Chondrocyte (in vitro differentiated cells): ENCODE measurements at regions not wholly inside any gene's neighbourhood (a gene's known extent, or its start where the extent isn't known, plus 50 kb on each side); places are given as distances from the start of the nearest gene placed in this dataset.

ENCODE experiments used
- DNase-seq: peaks from one replicate; pipeline ENCODE4 v3.0.0; 2021; ENCODE audit warnings: mixed read lengths, low spot score
- H3K27ac Mint-ChIP-seq: one replicate; pipeline ENCODE4 v1.8.0; 2021; ENCODE audit warnings: mild to moderate bottlenecking, moderate library complexity, mixed read lengths; ENCODE audit not compliant: unreplicated experiment
- H3K27me3 Mint-ChIP-seq: 2 replicates; pipeline ENCODE4 v1.8.0; 2021; ENCODE audit warnings: low read depth, mixed read lengths
- H3K36me3 Mint-ChIP-seq: 2 replicates; pipeline ENCODE4 v1.8.0; 2021; ENCODE audit warnings: low read depth, mixed read lengths
- H3K4me1 Mint-ChIP-seq: 2 replicates; pipeline ENCODE4 v1.8.0; 2021; ENCODE audit warnings: low read depth, mild to moderate bottlenecking, mixed read lengths
- H3K4me3 Mint-ChIP-seq: one replicate; pipeline ENCODE4 v1.8.0; 2021; ENCODE audit warnings: mild to moderate bottlenecking, moderate library complexity, mixed read lengths; ENCODE audit not compliant: unreplicated experiment
- H3K9me3 Mint-ChIP-seq: 2 replicates; pipeline ENCODE4 v1.8.0; 2021; ENCODE audit warnings: low read depth, mixed read lengths
- TF ChIP-seq, protein P1 (sequence below): fragments of 200-600 bp; sonication (generic); IDR thresholded peaks from 2 replicates; pipeline ENCODE4 v1.5.0; 2021; ENCODE audit warnings: antibody characterized with exemption, mild to moderate bottlenecking, moderate library complexity

GRCh38 chr10:128969551-128969950, 497.5 kb upstream of the MGMT start:
- Mint-ChIP-seq H3K4me3 (no peak overlapping the region), H3K9me3 (peaks cover 8% of the 10 kb centered on the region), H3K4me1 (no peaks in the 10 kb centered on the region), H3K27ac (no peak overlapping the region), H3K27me3 (peaks cover 3% of the 10 kb centered on the region), H3K36me3 (no peaks in the 10 kb centered on the region)
- TF ChIP-seq, protein P1, sequence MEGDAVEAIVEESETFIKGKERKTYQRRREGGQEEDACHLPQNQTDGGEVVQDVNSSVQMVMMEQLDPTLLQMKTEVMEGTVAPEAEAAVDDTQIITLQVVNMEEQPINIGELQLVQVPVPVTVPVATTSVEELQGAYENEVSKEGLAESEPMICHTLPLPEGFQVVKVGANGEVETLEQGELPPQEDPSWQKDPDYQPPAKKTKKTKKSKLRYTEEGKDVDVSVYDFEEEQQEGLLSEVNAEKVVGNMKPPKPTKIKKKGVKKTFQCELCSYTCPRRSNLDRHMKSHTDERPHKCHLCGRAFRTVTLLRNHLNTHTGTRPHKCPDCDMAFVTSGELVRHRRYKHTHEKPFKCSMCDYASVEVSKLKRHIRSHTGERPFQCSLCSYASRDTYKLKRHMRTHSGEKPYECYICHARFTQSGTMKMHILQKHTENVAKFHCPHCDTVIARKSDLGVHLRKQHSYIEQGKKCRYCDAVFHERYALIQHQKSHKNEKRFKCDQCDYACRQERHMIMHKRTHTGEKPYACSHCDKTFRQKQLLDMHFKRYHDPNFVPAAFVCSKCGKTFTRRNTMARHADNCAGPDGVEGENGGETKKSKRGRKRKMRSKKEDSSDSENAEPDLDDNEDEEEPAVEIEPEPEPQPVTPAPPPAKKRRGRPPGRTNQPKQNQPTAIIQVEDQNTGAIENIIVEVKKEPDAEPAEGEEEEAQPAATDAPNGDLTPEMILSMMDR, result no peak
- no peak for DNase-seq

GRCh38 chr10:128971374-128972035, 495.5 kb upstream of the MGMT start:
- no peaks in the 10 kb centered on the region for H3K4me1 Mint-ChIP-seq
- H3K27me3 Mint-ChIP-seq, result peaks cover 4% of the 10 kb centered on the region
- TF ChIP-seq, protein P1, result no peak
- no peak overlapping the region for H3K4me3 Mint-ChIP-seq
- H3K9me3 Mint-ChIP-seq, result peaks cover 10% of the 10 kb centered on the region
- H3K36me3 Mint-ChIP-seq, result no peaks in the 10 kb centered on the region
- no peak for DNase-seq
- H3K27ac Mint-ChIP-seq, result no peak overlapping the region

DNA sequence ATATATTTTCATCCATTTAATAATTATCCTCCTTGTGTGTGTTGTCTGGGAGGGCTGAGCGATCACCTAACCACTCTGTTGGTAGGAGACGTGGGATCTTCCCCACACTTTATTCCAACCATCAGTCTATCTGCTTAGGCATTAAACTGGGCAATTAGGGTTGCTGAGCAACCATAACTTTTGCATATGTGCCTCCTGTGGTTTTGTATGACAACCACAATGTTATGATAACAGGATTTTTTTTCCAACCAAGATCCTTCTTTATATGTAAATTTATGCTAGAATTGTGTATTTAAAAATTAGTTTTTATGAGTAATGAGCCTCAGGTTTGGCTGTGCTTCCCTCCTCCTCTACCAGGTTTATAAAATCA, 495.0 kb upstream of the MGMT start:
- Mint-ChIP-seq H3K27ac (no peak overlapping the region), H3K4me3 (no peak overlapping the region), H3K9me3 (peaks cover 10% of the 10 kb centered on the region), H3K4me1 (no peaks in the 10 kb centered on the region), H3K36me3 (no peaks in the 10 kb centered on the region), H3K27me3 (peaks cover 4% of the 10 kb centered on the region)
- TF ChIP-seq, protein P1, result no peak
- DNase-seq, result no peak

DNA sequence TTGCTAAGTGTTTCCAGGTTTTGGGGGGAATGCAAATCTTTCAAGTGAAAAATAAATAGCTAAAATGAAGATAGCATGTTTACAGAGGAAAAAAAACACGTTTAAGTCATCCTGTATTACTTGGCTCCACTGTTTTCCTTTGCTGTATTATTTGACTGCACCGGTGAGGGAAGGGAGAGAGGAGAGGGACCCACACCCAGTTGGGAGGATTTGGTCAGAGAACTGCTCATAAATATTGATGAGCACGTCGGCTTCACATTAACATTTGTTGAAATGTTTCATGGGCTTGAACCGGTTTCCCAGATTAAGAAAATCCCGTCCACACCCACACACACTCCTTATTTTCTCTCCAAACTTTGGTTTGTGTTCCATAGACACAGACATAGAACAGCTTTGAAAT, 493.8 kb upstream of the MGMT start:
- Mint-ChIP-seq H3K27ac (no peak overlapping the region), H3K4me3 (no peak overlapping the region), H3K9me3 (peaks cover 10% of the 10 kb centered on the region), H3K27me3 (peaks cover 4% of the 10 kb centered on the region), H3K4me1 (no peaks in the 10 kb centered on the region), H3K36me3 (no peaks in the 10 kb centered on the region)
- TF ChIP-seq, protein P1, result no peak
- DNase-seq, result no peak

GRCh38 chr10:128976856-128977255, 490.2 kb upstream of the MGMT start:
- H3K27ac Mint-ChIP-seq, result no peak overlapping the region
- H3K4me3 Mint-ChIP-seq, result no peak overlapping the region
- no peaks in the 10 kb centered on the region for H3K4me1 Mint-ChIP-seq
- H3K36me3 Mint-ChIP-seq, result no peaks in the 10 kb centered on the region
- peaks cover 2% of the 10 kb centered on the region for H3K27me3 Mint-ChIP-seq
- peaks cover 7% of the 10 kb centered on the region for H3K9me3 Mint-ChIP-seq
- TF ChIP-seq, protein P1, result no peak
- no peak for DNase-seq
